Esophagus muscularis mucosa (tissue), 4 donors: ENCODE measurements at regions not wholly inside any gene's neighbourhood (a gene's known extent, or its start where the extent isn't known, plus 50 kb on each side); places are given as distances from the start of the nearest gene placed in this dataset.
"Not testable (repeated sequence)": the region's sequence is repeated elsewhere in the genome, so short reads cannot be mapped to it uniquely, and the experiment has no call there.

Experiments
- DNase-seq: peaks from one replicate; pipeline ENCODE4 v3.0.0-alpha.2; 2017; ENCODE audit errors: extremely low spot score
- H3K27ac ChIP-seq, 4 donors: fragments of 200-600 bp; sonication (generic); replicated peaks in 1 of 4; 1 replicate in 3 of 4; 2 replicates in 1 of 4; pipeline ENCODE4 v1.5.1; 2016 to 2019; ENCODE audit warnings: mild to moderate bottlenecking in 1 of 4
- H3K27me3 ChIP-seq, 4 donors: fragments of 200-600 bp; sonication (generic); one replicate each; pipeline versions ENCODE4 v1.5.1 to v1.6.0; 2016 to 2019
- H3K36me3 ChIP-seq, 4 donors: fragments of 200-600 bp; sonication (generic); one replicate each; pipeline ENCODE4 v1.5.1; 2016 to 2019
- H3K4me1 ChIP-seq, 4 donors: fragments of 200-600 bp; sonication (generic); one replicate each; pipeline ENCODE4 v1.5.1; 2016 to 2019
- H3K4me3 ChIP-seq, 4 donors: fragments of 200-600 bp; sonication (generic); 1 replicate in 2 of 4; 2 replicates in 2 of 4; pipeline ENCODE4 v1.5.1; 2016 to 2019; ENCODE audit warnings: mild to moderate bottlenecking in 4 of 4, moderate library complexity in 1 of 4
- H3K9me3 ChIP-seq, 4 donors: fragments of 200-600 bp; sonication (generic); 1 replicate in 3 of 4; 2 replicates in 1 of 4; pipeline ENCODE4 v1.5.1; 2016 to 2019
- CTCF ChIP-seq, 3 experiments: fragments of 200-600 bp in 2 of 3; fragments of 450-650 bp in 1 of 3; sonication (generic) in 2 of 3; IDR thresholded peaks; one replicate each; pipeline ENCODE4 v1.5.1; 2017 to 2019; ENCODE audit warnings: antibody characterized with exemption in 3 of 3, mild to moderate bottlenecking in 2 of 3, moderate library complexity in 1 of 3
- EP300 ChIP-seq: sonication (generic); formaldehyde crosslinking; IDR thresholded peaks from one replicate; pipeline ENCODE4 v1.6.1; 2017; ENCODE audit warnings: antibody characterized with exemption
- POLR2A ChIP-seq: fragments of 450-650 bp; IDR thresholded peaks from one replicate; pipeline ENCODE4 v1.6.1; 2017; ENCODE audit warnings: antibody characterized with exemption, moderate library complexity, mild to moderate bottlenecking, low read depth
- POLR2AphosphoS5 ChIP-seq, 2 donors: sonication (generic); formaldehyde crosslinking; IDR thresholded peaks; one replicate each; pipeline ENCODE4 v1.6.1; 2017; ENCODE audit warnings: antibody characterized with exemption in 2 of 2
- WGBS: methylation state at CpG from one replicate; pipeline ENCODE4 v1.1.5; 2018; 5-methylcytosine and 5-hydroxymethylcytosine counted together
- intact Hi-C: fragments of 100-400 bp; cut with DNase I; formaldehyde crosslinking; loops from one replicate; pipeline ENCODE4 v1.15.1; 2023

GRCh38 chrY:7781501-7781900, 869.9 kb upstream of the AMELY start:
- TF ChIP-seq CTCF (IDR thresholded peaks at IDR 0.05): no peak
- no peak for TF ChIP-seq POLR2AphosphoS5 (IDR thresholded peaks at IDR 0.05)
- no peak for TF ChIP-seq POLR2A
- TF ChIP-seq EP300: no peak
- no CpG with 5 or more reads among the region's 2 CpGs for WGBS
- Histone ChIP-seq H3K27me3 (no peaks in the 10 kb centered on the region), H3K4me3 (no peak overlapping the region), H3K36me3 (no peaks in the 10 kb centered on the region), H3K9me3 (no peaks in the 10 kb centered on the region), H3K4me1 (no peaks in the 10 kb centered on the region), H3K27ac (no peak overlapping the region)
- no peak for DNase-seq
- intact Hi-C loops: no loop called here

- no CpG with 5 or more reads among the region's 2 CpGs for WGBS
- intact Hi-C loops, H3K27me3 ChIP-seq: not testable (repeated sequence)
Measured at GRCh38 chrY:7775436-7775835, 863.9 kb upstream of the AMELY start.

GRCh38 chrY:7771771-7772170, 860.2 kb upstream of the AMELY start:
- H3K9me3 ChIP-seq: no peaks in the 10 kb centered on the region
- no peak for TF ChIP-seq EP300
- no peak for TF ChIP-seq CTCF (IDR thresholded peaks at IDR 0.05)
- no peak for TF ChIP-seq POLR2A
- no peak for TF ChIP-seq POLR2AphosphoS5 (IDR thresholded peaks at IDR 0.05)
- no peak for DNase-seq
- H3K4me1 ChIP-seq: no peaks in the 10 kb centered on the region
- no peak overlapping the region for H3K27ac ChIP-seq
- no peaks in the 10 kb centered on the region for H3K36me3 ChIP-seq
- intact Hi-C loops: no loop called here
- H3K4me3 ChIP-seq: no peak overlapping the region
- no peaks in the 10 kb centered on the region for H3K27me3 ChIP-seq

More at GRCh38 chrY:7775436-7775835, 863.9 kb upstream of the AMELY start:
- H3K27ac ChIP-seq, H3K4me3 ChIP-seq, H3K9me3 ChIP-seq, H3K4me1 ChIP-seq, H3K36me3 ChIP-seq, DNase-seq: not testable (repeated sequence)

- WGBS: no CpG with 5 or more reads among the region's 1 CpG
- intact Hi-C loops: no loop called here
- Histone ChIP-seq H3K27me3 (no peaks in the 10 kb centered on the region), H3K9me3 (no peaks in the 10 kb centered on the region), H3K4me1 (no peaks in the 10 kb centered on the region), H3K27ac (no peak overlapping the region), H3K36me3 (no peaks in the 10 kb centered on the region), H3K4me3 (no peak overlapping the region)
- TF ChIP-seq EP300: no peak
- TF ChIP-seq POLR2AphosphoS5 (IDR thresholded peaks at IDR 0.05): no peak
- DNase-seq: no peak
Measured at GRCh38 chrY:7769790-7770375, 858.3 kb upstream of the AMELY start.

- intact Hi-C loops: no loop called here
- no peak for DNase-seq
- TF ChIP-seq CTCF (IDR thresholded peaks at IDR 0.05): no peak
- no peak for TF ChIP-seq POLR2A
- no peak for TF ChIP-seq POLR2AphosphoS5 (IDR thresholded peaks at IDR 0.05)
- TF ChIP-seq EP300: no peak
- no CpG with 5 or more reads among the region's 1 CpG for WGBS
- H3K27ac ChIP-seq: no peak overlapping the region
- H3K9me3 ChIP-seq: no peaks in the 10 kb centered on the region
- H3K36me3 ChIP-seq: no peaks in the 10 kb centered on the region
- no peak overlapping the region for H3K4me3 ChIP-seq
- no peaks in the 10 kb centered on the region for H3K4me1 ChIP-seq
- H3K27me3 ChIP-seq: no peaks in the 10 kb centered on the region
Measured at GRCh38 chrY:7768901-7769300, 857.3 kb upstream of the AMELY start.

GRCh38 chrY:7753711-7754110, 842.2 kb upstream of the AMELY start:
- no peaks in the 10 kb centered on the region for H3K36me3 ChIP-seq
- intact Hi-C loops: no loop called here
- H3K27ac ChIP-seq: no peak overlapping the region
- H3K4me3 ChIP-seq: no peak overlapping the region
- no peak for DNase-seq
- H3K27me3 ChIP-seq: no peaks in the 10 kb centered on the region
- H3K9me3 ChIP-seq: no peaks in the 10 kb centered on the region
- TF ChIP-seq CTCF (IDR thresholded peaks at IDR 0.05): no peak
- TF ChIP-seq POLR2AphosphoS5 (IDR thresholded peaks at IDR 0.05): no peak
- no peak for TF ChIP-seq EP300
- no peak for TF ChIP-seq POLR2A
- WGBS: no CpG with 5 or more reads among the region's 2 CpGs
- no peaks in the 10 kb centered on the region for H3K4me1 ChIP-seq
